ENCODE measurements at regions not wholly inside any gene's neighbourhood (a gene's known extent, or its start where the extent isn't known, plus 50 kb on each side); places are given as distances from the start of the nearest gene placed in this dataset.

- no peak for DNase-seq
Measured at GRCh38 chr4:128525992-128526630, 238.5 kb upstream of the PGRMC2 start.

- DNase-seq: no peak
Measured at GRCh38 chr4:128525387-128525786, 237.8 kb upstream of the PGRMC2 start.

GRCh38 chr4:128524311-128524710 lies 236.7 kb upstream of the PGRMC2 start:
- DNase-seq: no peak

GRCh38 chr4:128521648-128522111 lies 234.1 kb upstream of the PGRMC2 start:
- no peak for DNase-seq

DNA sequence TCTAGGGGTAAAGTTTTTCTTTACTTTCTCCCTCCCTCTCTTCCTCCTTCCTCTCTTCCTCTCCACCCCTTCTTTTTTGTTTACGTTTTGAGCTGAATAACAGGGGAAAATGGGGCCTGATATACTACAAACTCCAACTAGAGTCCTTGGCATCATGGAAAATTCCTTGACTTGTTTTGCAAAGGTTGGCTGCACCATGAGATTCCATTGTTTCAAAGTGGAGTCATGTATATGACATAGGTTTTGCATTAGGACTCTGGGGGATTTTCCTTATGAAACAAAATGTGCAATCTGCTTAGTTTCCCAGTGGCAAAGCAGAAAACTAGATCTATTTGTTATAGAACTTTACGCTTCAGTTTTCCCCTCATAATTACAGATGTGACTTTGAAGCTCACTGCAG lies 233.5 kb upstream of the PGRMC2 start:
- no peak for DNase-seq

GRCh38 chr4:128519163-128519830 lies 231.7 kb upstream of the PGRMC2 start:
- DNase-seq: no peak

DNA sequence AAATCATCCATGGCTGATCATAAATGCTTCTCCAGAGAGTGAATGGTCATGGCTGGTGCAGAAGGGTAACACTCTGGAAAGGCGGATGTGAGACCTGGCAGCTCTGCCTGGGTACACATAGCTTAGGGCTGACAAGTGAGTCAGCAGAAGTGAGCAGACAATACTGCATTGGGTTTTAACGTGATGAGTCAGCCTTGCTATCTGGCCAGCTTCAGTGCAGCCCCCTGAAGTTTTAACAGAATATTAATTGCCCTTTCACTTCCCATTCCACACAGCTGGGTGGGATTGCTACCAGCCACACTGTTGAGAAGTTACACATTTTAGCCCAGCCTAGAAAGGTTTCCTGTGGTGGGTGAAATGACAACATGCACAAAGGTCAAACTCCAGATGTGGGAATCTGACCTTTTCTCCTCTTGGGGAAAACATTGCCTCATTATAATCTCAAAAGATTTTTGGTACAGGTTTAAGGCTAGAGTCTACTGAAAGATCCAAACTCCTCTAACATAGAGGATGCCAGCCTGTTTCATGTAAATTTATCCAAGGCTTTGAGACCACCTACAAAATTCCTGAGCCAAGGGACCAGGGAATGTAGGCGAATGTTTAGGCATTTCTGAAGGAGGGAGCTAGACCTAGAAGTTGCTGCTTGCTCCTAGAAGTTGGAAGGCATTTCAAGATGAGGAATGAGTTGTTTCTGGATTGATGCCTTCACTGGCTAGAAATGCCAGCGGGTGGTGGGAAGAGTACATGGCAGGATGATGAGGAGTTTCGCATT lies 230.3 kb upstream of the PGRMC2 start:
- no peak for DNase-seq

DNA sequence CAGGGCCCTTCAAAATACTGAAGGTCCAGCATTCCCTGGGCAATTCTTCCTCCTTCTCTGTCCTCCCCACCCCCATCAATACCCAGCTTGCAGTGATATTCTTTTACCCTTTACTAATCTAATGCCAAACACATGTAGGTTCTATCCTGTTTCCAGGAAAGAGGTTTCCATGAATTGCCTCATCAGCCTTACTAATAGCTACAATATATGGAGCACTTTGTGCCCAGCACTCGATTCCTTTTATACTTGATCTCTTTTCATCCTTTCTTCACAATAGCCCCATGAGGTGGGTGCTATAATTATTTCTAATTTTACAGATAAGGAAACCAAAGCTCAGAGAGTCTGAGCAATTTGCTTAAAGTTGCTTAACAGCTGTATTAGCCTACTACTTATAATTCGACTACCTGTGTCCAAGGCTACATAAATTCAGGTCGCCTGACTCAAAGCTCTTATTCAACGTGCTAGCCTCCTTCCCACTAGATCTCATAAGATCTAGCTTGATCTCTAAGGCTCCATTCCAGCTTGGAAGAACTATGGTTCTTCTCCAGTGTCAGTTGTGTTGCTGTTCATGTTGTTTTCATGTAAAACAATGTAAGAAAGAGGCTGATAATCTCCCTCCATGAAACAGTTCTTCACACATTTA lies 229.6 kb upstream of the PGRMC2 start:
- no peak for DNase-seq

DNA sequence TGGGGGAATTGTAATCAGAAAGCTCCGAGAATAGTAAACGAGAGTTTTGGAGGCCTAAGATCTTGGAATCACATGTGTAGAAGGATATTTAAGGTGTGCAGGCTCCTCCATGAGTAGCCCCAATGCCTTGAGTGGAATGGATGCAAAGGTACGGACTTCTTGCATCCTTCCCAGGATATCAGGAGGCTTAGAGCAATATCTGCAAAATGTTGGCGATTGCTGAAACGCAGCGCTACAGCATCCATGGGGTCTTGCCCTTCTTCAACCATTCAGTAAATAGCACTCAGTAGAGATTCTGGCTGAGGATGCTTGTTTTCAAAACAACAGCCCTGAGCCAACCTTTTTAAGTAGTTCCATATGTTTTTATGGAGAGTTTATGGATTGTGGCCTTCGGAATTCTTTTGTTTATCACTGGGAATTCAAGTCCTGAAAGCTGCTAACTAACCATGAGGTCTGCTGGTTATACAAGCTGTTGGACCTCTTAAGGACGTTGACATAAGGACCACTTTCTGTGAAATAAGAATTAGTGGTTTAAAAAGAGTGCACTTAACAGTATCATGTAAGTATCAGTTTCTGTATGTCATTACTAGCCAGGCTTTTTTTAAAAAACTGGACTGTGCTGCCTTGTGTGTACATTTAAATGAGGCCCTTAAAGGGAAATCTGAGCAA lies 228.8 kb upstream of the PGRMC2 start:
- DNase-seq: no peak

- no peak for DNase-seq
Measured at GRCh38 chr4:128513664-128514484, 226.3 kb upstream of the PGRMC2 start.

- DNase-seq: no peak
Measured at GRCh38 chr4:128512767-128513322, 225.2 kb upstream of the PGRMC2 start.

GRCh38 chr4:128512161-128512560 lies 224.5 kb upstream of the PGRMC2 start:
- no peak for DNase-seq

GRCh38 chr4:128510850-128511249 lies 223.2 kb upstream of the PGRMC2 start:
- no peak for DNase-seq

- no peak for DNase-seq
Measured at GRCh38 chr4:128502818-128503527, 215.4 kb upstream of the PGRMC2 start.

GRCh38 chr4:128501239-128501638 lies 213.6 kb upstream of the PGRMC2 start:
- DNase-seq: no peak

DNA sequence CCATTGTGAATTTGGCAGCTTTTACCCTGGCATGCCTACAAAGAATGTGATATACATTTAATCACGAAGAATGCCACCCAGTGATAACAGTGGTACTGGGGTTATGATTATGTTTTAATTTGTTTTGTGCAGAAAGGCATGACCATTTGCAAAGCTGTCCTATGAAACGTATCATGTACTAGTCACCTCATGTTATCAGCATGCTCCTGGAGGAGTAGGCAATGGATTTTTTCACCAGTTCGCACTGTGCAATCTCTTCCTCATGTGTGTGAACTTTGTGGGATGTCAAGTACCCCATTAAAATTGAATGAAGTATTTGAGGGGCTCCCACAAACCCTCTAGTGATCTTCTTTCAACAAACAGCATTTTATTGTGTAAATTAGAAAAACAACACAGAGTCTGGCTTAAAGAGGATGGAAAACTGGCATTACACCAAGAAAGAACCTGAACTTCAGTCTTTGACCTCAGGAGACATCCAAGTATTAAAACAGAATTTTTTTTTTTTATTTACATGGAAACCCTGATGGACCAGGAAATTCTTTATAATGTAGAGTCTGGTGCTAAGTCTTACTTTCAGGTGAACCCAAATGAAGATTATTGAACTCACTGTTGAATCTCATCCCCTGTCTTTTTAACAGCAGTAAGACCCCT lies 200.6 kb upstream of the PGRMC2 start:
- no peak for DNase-seq

DNA sequence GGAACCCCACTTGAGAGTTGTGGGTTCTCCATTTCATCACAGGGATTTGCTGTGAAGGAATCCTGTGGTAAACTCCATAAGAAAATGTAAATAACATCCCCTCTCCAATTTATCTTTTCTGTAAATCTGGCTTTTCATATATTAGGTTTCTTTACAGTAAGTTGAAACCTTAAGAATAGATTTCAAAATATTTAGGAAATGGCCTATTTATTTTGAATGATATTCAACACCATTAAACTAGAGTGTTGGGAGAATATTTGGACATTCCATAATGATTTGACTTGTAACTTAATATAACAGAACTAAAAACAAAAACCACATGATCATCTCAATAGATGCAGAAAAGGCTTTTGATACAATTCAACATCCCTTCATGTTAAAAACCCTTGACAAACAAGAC lies 197.3 kb upstream of the PGRMC2 start:
- no peak for DNase-seq

DNA sequence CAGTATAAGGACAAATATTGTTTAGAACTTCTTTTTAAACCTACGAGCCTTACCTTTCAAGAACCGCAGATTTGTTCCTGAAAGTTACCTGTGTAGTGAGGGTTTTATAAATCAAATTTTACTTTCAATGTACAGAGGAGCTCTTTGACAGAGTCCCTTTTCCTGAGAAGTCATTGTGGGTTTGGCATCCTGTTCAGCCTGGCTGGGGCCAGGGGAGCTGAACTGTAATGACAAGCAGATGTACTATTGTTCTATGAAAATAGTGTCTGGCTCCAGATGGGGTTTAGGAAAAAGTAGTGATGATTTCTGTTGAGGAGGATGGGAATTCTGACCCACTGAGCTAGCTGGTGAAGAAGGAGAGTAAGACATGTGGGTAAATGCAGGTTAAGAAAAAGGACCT lies 196.2 kb upstream of the PGRMC2 start:
- DNase-seq: no peak

DNA sequence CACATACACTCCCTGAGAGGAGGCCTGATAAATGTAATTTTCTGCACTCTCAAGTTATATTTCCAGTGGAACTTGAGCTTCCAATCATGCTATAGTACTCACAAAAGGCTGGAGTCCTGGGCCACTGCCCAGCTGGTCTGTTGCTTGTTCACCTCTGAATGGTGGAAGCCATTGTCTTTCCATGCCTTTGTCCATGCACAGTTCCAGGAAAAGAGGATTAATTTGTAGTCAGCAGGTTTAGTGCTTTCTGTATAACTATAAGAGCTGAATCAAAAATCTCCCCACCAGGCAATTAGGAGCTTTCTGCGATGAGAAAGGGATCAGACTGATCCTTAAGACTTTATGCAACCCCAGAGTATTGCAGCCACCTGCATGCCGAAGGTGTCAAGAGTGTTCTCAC lies 195.4 kb upstream of the PGRMC2 start:
- no peak for DNase-seq
